Stimulated activated CD8-positive, alpha-beta memory T cell treated with anti-CD3 and anti-CD28 coated beads, Interleukin-7, amount 100 ng/mL, for 4 hours (primary cell): ENCODE measurements at regions not wholly inside any gene's neighbourhood (a gene's known extent, or its start where the extent isn't known, plus 50 kb on each side); places are given as distances from the start of the nearest gene placed in this dataset.

Experiments
- DNase-seq, 2 donors: peaks; one replicate each; pipeline ENCODE4 v3.0.0-alpha.2; 2020; ENCODE audit warnings: low read depth in 2 of 2

DNA sequence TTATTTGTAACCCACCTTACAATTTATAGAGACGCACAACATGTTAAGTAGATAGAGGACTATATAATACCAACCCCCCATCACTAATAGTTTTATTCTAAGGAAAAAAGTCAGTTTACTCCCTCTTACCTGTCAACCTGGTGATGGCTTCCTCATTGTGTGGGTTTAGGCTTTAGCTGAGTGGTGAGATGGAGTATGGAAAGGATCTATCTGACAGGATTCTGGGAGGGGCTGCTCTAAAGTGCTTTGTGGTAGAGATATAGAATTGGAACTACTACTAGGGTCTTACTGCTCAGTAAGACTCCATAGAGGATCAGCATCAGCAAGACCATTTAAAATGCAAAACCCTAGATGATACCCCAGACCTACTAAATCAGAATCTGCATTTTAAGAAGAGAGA is 82.1 kb upstream of the IFNE start:
- no peak for DNase-seq

DNA sequence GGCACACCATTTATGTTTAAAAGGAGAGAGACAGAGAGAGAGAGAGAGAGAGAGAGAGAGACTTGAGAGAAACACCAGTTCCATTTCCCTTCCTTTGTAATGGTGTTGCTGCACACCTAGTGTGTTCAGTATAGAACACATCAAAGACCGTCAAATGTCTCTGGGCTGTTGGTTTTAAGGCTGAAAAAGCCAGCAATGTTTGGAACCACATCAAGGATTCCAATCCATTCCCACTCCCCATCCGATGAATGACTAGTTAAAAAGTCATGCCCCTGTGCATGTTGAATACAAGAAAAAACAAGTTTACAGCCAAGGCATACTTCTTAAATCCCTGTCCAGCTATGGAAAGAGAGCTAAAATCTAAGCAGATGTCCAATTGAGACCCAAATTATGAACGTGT is 83.0 kb upstream of the IFNE start:
- no peak for DNase-seq

DNA sequence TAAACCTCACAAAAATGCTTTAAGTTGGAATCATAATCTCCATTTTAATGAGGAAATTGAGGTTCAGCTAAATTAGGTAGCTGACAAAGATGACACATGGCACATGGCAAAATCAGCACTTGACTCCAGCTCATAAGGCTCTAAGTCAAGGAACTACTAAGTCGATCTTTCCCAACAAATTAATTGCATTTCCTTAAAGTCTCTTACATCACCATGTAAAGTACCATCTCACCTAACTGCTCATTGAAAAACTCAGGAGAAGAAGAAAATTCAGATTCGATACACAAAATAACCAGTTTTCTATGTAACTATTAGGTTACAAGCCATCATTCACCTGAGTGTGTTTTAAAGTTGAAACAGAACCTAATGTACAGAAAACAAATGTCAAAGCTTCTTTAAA is 85.8 kb upstream of the IFNE start:
- no peak for DNase-seq

DNA sequence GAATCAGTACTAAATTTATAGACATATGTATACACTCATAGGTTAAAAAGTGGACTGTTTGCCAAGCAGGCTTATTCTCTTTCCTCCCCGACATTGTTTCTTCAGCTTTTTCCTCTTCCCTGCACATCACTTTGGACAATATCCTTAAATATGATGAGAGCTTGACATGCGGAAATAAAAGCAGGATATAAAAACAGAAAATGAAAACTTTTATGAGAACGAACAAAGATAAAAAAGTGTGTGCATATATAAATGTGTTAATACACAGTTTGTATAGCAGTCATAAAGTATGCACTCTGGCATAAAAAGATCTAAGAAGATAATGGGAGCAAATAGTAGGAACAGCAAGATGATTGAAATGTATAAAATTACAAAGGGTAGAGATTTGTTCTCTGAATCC is 86.4 kb upstream of the IFNE start:
- DNase-seq: no peak

DNA sequence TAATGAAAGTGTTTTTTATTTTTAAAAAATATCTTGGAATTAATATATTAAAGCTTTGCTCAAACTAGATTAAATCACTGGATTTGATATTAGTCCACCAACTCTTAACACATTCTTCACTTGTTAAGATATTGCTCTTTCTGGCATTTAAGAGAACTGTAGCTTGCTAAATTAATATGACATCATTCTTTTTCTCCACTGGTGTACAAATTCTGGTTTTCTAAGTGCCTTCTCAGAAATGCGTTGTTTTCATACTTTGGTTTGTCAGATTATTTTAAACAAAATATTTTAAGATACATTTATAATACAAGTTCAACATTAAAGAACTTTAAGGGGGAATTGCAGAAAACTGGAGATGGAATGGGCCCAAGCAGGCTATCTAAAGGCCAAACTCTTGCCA is 87.6 kb upstream of the IFNE start:
- no peak for DNase-seq

DNA sequence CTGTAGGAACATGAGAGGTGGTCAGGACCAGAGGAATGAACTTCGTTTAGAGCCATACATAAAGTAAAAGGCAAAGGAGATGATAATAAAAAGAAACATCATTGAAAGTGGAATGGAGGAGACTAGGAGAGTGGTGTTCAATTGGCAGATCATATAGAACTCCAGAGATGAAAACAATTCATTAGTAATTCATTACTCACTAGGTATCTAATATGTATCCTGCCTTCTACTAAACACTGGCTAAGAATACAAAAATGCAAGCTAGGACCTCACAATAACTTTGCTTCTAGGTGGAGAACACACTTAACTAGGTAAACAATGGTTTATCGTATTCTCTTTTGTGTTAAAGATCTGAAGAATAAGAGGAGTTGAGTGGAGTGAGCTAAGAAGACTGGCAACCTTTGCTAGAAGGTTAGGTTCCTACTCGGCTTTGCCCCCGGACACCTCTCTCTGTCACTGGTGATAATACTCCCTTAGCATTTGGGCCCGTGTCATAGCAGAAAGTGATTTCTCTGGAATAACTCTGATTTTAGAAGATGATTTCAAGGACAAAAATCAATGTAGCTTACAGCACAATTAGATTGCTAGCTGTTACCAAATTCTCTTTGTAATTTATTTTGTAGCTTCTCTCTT is 88.6 kb upstream of the IFNE start:
- no peak for DNase-seq

DNA sequence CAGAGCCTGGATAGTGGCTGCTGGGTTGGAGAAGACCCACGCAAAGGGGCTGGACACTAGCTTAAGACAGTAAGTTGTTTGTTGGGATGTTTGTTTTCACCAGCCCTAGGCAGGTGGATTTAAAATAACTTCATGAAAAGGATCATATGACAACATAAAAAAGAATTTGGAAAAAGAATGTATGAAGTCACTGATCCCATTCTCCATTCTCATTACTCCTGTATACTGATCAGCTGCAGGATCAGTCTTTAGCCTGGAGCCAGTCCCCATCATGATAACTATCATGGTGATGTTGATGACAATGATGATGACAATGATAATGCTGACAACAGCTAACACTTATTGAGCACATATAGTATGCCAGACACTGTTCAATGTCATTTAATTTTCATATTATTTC is 92.1 kb upstream of the IFNE start:
- no peak for DNase-seq

DNA sequence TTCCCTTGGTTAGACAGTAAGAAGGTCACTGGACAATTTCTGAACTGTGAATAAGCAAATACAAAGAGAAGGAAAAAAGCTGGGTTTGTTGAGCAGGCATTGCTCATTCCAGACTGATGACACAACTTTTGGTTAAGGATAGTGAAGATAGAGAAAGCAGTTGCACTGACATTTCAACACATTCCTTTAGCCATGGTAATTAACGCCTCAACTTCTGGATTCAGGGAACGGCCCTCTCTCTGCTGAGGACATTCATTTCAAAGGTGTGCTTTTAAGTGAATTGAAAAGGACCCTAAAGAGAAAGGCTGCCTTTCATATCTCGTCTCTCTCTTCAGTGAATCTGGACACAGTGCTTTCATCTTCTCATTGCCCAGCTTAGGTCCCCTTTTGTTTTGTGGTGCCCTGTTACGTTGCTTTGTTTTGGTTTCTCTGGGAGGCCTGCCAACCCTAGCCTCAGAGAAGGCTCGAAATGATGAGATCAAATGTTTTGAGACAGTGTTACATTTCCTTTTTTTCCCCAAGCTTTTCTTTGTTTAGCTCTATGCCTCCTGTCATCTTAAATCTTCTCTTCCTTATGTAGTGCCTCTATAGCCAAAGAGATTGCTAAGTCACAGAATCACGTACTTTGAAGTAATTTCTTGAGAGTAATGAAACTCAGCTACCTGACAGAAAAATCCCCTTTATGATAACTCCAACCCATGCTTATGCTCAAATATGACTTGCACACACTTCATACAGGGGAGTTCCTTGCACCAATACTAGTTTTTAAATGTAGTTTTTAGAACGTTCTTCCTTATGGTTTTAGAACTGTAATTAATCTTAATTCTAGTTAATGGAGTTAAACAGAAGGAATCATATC is 94.4 kb upstream of the IFNE start:
- DNase-seq: no peak

DNA sequence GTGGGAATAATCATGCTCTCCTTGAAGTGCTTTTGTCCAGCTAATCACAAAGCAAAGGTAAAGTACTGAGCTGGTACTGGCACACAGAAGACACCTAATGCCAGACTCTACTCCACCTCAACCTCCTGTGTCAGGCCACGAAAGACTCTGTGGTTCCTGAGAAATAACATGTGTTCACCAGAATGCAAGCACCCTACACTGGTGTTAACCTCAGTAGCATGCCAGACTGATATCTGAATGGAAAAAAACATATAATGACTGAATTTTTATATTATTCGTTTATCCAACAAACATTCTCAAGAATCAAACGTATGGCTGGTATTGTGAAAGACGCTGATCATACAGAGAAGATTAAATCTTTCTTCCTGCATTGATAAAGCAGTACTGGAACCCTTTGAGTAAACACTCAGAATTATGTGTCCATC is 97.1 kb upstream of the IFNE start:
- peak in 1 of 2 donors; percentile 38 for DNase-seq

DNA sequence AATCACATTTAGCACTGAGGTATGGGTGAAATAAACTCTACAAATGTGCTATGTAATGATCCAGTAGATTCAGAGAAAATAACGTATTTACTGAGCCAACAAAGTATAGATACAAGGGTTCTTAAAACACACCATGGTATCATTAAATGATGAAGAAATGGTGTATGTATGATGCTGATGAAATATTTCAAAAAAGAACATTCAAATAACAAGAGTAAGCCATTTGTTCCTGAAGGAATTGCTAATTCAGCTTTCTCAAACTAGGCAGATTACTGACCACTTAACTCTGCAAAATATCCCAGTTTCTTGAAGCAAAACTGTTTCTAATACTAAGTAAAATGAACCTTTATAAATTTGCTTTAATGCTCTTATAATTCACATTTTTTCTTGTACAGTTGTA is 97.6 kb upstream of the IFNE start:
- no peak for DNase-seq

DNA sequence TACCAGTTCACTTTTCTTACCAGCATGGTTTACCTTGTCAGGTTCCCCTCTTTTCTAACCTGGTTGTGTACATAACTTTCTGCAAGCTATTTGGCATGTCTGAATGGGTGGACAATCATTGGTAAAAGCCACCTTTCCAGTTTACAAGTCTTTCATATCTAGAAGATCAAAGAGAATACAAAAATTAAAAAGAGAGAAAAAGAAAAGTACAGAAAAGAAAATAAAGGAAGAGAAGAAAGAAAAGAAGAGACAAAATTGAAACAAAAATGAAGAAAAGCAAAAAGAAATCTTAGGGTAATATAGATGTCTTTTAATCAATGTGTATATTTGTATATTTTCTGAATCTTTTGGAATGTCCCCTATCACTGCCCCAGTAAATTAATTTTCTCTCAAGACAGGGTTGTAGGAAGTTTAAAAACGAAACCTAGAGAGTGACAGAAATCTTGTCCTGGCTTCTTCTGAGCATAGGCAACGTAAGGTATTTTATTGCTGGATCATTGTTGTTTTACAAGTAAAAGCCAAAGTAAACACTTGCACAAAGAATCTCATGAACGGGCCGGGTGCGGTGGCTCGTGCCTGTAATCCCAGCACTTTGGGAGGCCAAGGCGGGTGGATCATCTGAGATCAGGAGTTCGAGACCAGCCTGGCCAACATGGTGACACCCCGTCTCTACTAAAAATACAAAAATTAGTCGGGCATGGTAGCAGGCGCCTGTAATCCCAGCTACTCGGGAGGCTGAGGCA is 98.7 kb upstream of the IFNE start:
- no peak for DNase-seq

DNA sequence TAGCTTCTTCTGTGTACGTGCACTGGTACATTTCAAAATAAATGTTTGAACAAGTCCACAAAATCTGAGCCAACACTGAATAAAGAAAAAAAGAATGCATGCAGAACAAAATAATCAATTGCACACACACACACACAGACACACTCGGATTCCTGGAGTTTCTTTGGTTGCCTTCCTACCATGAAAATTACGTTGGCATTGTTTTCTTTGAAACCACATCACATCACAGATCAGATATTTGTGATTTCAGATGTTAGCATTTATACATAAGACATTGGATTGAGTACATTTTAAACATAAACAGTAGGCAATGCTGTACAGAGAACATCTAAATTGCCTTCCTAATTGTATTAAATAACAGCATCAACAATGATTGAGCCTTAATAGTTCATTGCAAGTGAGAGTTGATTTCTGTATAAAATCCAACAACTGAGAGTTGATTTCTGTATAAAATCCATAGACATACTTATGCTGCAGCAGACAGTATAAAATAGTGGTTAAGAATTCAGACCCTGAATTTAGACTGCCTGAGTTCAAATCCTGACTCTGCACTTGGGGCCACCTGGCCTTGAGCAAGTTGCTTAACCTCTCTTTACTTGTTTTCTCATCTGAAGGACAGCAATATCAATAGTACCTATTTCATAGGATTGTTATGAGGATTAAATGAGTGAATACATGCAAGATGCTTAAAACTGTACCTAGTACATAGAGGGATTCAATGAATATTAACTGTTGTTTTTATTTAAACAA is 101.7 kb upstream of the IFNE start:
- DNase-seq: no peak

DNA sequence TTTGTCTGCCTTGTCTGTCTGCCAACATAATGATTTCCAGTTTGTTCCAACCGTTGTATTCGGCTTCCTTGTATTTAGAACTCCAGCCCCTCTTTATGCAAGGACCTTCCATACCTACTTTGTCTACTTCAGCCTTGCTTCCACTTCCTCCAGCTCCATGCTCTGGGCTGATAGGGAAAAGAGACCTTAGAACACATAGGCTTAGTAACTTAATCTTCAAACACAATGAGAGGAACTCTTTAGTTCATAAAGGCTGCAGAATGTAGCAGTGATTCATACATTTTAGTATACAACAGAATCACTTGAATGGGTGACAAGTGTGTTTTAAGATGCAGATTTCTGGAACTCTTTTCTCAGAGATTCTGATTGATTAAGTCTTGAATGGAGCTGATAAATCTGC is 102.8 kb upstream of the IFNE start:
- no peak for DNase-seq

DNA sequence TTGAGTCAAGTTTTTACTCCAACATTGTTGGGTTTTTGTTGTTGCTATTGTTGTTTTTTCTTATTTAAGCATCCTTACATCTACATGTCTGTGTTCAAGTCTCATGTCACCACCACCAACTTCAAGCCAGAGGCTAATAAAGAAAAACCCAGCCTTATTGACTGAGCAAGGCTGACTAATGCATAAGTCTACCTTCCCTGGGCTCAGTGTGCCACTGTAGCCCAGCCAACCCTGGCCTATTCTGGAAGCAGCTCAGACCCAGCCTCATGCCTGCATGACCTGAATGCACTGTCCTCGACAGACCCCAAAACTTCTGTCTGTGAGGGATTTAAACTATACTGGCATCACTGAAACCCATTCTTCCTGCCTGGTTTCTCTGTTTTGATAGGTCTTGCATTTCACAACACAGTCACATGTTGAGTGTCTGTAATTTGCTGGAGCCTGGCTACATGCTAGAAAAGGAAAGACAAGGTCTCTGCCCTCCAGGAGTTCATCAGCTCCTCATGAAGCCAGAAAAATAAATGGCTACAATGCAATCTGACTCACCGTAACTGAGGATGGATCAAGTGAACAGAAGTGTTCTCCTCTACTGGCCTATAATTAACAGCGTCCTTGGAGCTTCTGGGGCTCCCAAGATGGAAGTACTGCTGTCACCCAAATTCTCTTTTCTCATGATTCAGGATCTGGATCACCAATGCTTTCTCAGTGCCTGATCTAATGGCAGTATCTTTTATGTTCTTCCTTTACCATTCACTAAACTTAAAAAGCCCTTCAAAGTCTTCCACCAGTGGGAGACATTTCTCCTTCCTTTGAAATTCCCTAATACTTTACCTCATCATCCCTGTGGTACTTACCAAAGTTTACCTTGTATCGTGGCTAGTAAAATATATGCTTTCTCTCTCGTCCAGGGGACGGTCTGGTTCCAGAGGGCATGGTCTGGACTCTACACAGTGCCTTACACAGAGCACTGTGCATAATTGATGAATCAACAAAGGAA is 103.9 kb upstream of the IFNE start:
- no peak for DNase-seq

DNA sequence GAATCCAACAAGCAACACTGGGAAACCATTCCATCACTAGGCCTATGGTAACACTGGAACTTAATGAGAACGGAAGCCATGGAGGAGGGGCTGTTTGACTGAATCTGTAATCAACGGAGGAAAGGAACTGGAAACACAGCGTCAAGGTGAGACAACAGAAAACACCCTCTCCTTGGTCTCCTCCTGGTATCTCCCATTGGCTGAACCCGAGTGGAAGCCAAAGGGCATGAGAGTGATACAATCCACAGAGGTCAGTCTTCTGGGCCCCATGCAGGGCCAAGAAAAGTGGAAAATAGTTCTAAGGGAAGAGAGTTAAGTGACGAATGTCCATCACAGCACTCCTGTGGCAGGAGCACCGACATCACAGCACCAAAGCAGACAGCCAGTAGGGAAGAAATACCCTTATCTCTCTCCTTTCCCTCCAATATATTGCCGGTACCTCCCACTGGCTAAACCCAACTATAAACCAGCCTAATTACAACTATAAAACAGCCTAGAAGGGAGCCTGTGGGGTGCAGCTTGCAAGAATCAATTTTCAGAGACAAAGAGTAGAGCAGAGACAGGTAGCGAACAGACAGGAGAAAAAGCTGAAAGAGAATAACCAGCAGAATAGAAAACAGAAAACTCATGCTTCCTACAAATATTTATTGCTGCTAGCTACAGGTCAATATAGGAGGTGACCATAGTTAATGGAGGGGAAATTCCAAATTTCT is 107.4 kb upstream of the IFNE start:
- DNase-seq: no peak

DNA sequence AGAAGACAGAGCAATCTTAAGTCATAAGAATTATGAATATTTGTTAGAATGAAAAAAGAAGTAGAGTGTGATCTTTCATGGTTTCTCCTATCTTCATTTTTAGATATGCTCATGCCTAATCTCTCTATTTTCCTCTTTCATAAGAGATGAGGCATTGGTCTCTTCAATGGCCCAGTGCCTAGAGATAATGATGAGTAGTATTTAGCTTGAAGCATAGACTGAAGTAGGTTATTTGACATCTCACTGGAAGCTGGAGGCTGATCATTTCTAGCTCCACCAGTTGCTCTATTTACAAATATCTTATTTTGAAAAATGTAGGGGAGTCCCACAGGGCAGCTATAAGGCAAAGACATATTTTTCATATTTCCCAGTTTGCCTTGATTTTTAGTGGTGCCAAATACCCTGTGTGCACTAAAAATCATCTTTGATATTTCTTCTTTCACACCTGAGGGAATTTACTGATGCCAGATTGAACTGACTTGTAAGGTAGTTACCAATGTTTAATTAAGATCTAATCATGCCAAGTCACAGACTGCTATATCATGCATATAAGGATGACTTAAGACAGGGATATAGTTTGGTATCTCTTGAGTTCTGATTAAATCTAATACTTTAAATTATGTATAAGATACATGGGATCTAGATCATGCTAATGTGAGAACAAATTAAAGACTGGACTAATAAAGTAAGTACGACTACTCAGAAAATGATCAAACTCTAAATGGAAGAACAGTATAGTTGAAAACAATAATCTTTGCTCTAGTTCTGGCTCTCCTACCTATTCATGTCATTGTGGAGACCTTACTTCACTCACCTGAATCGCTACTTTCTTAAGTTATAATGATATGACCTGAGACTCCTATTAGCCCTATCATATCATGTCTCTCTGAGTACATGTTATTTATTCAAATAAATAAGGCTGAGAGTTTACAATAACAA is 108.2 kb upstream of the IFNE start:
- DNase-seq: no peak

DNA sequence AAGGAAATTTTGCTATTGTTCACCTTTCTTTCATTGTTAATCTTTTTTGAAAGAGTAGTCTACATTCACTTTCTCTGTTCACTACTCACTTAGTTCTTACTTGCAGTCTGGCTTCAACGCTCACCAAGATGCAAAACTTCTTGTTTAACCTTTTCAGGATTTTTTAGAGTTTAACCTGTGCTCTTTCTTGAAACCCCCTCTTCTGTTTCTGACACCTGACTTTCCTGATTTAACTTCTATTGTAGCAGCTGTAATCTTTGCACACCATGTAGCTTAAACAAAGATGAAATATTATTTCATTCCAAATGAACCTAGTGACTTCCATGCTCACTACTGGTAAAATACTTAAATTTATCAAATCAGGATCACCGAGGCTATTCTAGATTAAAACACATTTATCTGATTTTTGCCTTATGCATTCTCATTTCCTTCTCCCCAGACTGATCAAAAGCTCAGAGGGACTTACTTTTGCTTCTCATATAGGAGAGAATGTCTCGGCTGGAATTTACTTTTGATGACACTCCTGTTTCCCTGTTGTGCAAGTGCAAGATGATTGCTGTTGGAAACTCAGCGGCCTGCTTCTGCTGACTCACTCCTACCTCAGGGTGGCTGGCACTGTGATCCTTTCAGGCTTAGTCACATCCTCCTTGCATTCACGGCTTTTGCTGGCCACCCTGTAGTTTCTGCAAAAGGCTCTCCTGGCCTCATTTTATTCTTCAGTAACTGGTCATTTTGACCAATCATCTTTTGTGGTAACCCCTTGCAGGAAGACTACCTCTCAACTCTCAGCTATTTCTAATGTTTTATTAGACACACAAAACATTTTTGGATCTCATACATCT is 109.3 kb upstream of the IFNE start:
- peak; percentile 26 to 42 for DNase-seq

DNA sequence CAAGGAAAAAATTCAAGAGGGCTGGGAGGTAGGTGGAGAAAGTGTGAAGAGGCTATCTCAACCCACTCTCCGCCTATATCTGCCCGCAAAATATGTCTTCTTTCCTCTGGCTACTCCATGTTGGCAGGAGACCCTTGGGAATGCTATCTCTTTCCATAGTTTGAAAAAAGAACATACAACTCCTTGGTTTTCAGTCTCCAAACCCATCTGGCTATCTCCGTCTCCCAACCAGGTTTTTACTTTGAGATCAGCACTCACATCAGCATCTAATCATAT is 109.9 kb upstream of the IFNE start:
- no peak for DNase-seq
